C4-2B (cell line): ENCODE measurements at regions not wholly inside any gene's neighbourhood (a gene's known extent, or its start where the extent isn't known, plus 50 kb on each side); places are given as distances from the start of the nearest gene placed in this dataset.

Experiments
- ZFX ChIP-seq: fragments of 450-650 bp; IDR thresholded peaks from 2 replicates; pipeline ENCODE4 v1.6.1; 2017
- TF ChIP-seq, protein P1 (sequence below): fragments of 450-650 bp; conservative IDR thresholded peaks from 2 replicates; pipeline ENCODE4 v1.5.1; 2017; ENCODE audit warnings: mild to moderate bottlenecking

DNA sequence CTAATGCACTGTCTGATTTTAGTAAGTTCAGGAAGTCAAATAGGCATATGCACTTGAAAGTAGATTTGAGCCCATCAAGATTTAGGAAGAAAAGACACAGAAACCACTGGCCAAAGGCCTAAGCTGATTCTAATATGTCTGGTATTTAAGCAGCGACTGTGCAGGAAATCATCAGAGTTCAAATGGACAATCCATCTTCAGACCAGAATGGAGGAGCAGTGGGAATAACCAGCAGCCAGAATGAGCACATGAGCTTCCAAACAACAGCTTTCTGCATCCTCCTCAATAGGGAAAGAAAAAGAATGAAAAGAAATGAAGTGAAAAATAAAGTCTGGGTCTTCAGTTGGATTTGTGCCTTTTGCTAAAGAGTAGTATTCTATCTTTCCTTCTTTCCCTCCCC lies 50.6 kb downstream of the SOD2 start:
- TF ChIP-seq, protein P1, sequence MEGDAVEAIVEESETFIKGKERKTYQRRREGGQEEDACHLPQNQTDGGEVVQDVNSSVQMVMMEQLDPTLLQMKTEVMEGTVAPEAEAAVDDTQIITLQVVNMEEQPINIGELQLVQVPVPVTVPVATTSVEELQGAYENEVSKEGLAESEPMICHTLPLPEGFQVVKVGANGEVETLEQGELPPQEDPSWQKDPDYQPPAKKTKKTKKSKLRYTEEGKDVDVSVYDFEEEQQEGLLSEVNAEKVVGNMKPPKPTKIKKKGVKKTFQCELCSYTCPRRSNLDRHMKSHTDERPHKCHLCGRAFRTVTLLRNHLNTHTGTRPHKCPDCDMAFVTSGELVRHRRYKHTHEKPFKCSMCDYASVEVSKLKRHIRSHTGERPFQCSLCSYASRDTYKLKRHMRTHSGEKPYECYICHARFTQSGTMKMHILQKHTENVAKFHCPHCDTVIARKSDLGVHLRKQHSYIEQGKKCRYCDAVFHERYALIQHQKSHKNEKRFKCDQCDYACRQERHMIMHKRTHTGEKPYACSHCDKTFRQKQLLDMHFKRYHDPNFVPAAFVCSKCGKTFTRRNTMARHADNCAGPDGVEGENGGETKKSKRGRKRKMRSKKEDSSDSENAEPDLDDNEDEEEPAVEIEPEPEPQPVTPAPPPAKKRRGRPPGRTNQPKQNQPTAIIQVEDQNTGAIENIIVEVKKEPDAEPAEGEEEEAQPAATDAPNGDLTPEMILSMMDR, result no peak
- no peak for TF ChIP-seq ZFX
